H1 (cell line): ENCODE measurements at regions not wholly inside any gene's neighbourhood (a gene's known extent, or its start where the extent isn't known, plus 50 kb on each side); places are given as distances from the start of the nearest gene placed in this dataset.

Experiments
- CTBP2 ChIP-seq: IDR thresholded peaks from 2 replicates; pipeline ENCODE4 v1.7.0; 2011; ENCODE audit warnings: borderline replicate concordance, mild to moderate bottlenecking, moderate library complexity, mixed read lengths, low read length; ENCODE audit not compliant: insufficient read depth, insufficient read length
- EGR1 ChIP-seq: IDR thresholded peaks from 2 replicates; pipeline ENCODE4 v1.6.1; 2011; ENCODE audit warnings: low read depth, low read length, borderline replicate concordance
- POU5F1 ChIP-seq: IDR thresholded peaks from 2 replicates; pipeline ENCODE4 v1.6.1; 2011; ENCODE audit warnings: low read depth, mild to moderate bottlenecking, low read length, moderate library complexity
- TBP ChIP-seq: IDR thresholded peaks from 2 replicates; pipeline ENCODE4 v1.6.1; 2011; ENCODE audit warnings: low read depth, low read length, improper control_type of control experiment
- TF ChIP-seq, protein P1 (sequence below): fragments of 300-600 bp; sonication (generic); IDR thresholded peaks from 2 replicates; pipeline ENCODE4 v1.7.1; 2012; ENCODE audit warnings: low read length, moderate library complexity, mild to moderate bottlenecking, inconsistent platforms; ENCODE audit not compliant: insufficient replicate concordance

DNA sequence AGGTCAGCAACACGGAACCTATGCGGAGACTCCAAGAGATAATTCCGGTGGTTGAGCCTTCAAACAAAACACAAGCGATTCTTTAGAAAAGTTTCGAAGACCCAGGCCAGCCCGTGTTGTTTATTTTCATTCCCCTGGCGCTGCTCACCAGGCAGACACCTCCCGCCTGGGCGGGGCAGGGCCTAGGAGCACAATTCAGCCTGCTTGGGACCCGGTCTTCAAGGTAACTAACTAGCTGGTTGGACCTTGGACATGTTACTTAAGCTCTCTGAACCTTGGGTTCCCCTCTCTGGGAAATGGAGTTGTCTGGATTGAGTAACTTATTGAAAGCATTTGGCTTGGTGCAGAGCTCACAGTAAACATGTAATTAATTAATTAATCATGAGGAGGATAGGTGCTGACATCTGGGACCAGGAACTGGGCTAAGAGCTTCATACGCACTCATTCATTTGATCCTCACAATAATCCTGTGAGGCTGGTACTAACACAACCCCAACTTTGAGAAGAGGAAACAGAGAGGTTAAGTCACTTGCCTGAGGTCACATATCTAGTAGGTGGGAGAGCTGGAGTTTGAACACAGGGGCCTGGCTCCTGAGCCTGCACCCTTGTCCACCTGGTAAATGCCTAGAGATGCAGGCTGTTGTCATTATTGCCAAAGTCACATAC is 125.3 kb upstream of the SMURF2 start (continued):
- TF ChIP-seq, protein P1, sequence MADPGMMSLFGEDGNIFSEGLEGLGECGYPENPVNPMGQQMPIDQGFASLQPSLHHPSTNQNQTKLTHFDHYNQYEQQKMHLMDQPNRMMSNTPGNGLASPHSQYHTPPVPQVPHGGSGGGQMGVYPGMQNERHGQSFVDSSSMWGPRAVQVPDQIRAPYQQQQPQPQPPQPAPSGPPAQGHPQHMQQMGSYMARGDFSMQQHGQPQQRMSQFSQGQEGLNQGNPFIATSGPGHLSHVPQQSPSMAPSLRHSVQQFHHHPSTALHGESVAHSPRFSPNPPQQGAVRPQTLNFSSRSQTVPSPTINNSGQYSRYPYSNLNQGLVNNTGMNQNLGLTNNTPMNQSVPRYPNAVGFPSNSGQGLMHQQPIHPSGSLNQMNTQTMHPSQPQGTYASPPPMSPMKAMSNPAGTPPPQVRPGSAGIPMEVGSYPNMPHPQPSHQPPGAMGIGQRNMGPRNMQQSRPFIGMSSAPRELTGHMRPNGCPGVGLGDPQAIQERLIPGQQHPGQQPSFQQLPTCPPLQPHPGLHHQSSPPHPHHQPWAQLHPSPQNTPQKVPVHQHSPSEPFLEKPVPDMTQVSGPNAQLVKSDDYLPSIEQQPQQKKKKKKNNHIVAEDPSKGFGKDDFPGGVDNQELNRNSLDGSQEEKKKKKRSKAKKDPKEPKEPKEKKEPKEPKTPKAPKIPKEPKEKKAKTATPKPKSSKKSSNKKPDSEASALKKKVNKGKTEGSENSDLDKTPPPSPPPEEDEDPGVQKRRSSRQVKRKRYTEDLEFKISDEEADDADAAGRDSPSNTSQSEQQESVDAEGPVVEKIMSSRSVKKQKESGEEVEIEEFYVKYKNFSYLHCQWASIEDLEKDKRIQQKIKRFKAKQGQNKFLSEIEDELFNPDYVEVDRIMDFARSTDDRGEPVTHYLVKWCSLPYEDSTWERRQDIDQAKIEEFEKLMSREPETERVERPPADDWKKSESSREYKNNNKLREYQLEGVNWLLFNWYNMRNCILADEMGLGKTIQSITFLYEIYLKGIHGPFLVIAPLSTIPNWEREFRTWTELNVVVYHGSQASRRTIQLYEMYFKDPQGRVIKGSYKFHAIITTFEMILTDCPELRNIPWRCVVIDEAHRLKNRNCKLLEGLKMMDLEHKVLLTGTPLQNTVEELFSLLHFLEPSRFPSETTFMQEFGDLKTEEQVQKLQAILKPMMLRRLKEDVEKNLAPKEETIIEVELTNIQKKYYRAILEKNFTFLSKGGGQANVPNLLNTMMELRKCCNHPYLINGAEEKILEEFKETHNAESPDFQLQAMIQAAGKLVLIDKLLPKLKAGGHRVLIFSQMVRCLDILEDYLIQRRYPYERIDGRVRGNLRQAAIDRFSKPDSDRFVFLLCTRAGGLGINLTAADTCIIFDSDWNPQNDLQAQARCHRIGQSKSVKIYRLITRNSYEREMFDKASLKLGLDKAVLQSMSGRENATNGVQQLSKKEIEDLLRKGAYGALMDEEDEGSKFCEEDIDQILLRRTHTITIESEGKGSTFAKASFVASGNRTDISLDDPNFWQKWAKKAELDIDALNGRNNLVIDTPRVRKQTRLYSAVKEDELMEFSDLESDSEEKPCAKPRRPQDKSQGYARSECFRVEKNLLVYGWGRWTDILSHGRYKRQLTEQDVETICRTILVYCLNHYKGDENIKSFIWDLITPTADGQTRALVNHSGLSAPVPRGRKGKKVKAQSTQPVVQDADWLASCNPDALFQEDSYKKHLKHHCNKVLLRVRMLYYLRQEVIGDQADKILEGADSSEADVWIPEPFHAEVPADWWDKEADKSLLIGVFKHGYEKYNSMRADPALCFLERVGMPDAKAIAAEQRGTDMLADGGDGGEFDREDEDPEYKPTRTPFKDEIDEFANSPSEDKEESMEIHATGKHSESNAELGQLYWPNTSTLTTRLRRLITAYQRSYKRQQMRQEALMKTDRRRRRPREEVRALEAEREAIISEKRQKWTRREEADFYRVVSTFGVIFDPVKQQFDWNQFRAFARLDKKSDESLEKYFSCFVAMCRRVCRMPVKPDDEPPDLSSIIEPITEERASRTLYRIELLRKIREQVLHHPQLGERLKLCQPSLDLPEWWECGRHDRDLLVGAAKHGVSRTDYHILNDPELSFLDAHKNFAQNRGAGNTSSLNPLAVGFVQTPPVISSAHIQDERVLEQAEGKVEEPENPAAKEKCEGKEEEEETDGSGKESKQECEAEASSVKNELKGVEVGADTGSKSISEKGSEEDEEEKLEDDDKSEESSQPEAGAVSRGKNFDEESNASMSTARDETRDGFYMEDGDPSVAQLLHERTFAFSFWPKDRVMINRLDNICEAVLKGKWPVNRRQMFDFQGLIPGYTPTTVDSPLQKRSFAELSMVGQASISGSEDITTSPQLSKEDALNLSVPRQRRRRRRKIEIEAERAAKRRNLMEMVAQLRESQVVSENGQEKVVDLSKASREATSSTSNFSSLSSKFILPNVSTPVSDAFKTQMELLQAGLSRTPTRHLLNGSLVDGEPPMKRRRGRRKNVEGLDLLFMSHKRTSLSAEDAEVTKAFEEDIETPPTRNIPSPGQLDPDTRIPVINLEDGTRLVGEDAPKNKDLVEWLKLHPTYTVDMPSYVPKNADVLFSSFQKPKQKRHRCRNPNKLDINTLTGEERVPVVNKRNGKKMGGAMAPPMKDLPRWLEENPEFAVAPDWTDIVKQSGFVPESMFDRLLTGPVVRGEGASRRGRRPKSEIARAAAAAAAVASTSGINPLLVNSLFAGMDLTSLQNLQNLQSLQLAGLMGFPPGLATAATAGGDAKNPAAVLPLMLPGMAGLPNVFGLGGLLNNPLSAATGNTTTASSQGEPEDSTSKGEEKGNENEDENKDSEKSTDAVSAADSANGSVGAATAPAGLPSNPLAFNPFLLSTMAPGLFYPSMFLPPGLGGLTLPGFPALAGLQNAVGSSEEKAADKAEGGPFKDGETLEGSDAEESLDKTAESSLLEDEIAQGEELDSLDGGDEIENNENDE, result no peak
- no peak for TF ChIP-seq EGR1
- TF ChIP-seq TBP, result no peak
- TF ChIP-seq POU5F1, result no peak
- no peak for TF ChIP-seq CTBP2
